ENCODE measurements at regions not wholly inside any gene's neighbourhood (a gene's known extent, or its start where the extent isn't known, plus 50 kb on each side); places are given as distances from the start of the nearest gene placed in this dataset.
"Not testable (repeated sequence)": the region's sequence is repeated elsewhere in the genome, so short reads cannot be mapped to it uniquely, and the experiment has no call there.

- H3K4me1 ChIP-seq (ENCODE audit: control insufficient read depth in 2 of 2, insufficient read depth in 2 of 2, low read length in 2 of 2): peaks cover 46 to 62% of the 10 kb centered on the region in 2 donors
Measured at GRCh38 chr17:72462814-72463213, 342.0 kb downstream of the SOX9 start.

GRCh38 chr17:72463287-72464102 lies 342.7 kb downstream of the SOX9 start:
- Histone ChIP-seq H3K9ac (ENCODE audit: low read depth in 1 of 2, low read length in 2 of 2) (peak overlapping the region; percentile 32 to 52), H3K9me3 (ENCODE audit: control insufficient read depth in 2 of 2, low read length in 2 of 2) (no peaks in the 10 kb centered on the region), H3K27ac (ENCODE audit: low read depth in 2 of 2, low read length in 2 of 2) (peak overlapping the region; percentile 38 to 53), H3K4me1 (ENCODE audit: control insufficient read depth in 2 of 2, insufficient read depth in 2 of 2, low read length in 2 of 2) (peaks cover 51 to 64% of the 10 kb centered on the region in 2 donors), H3K27me3 (ENCODE audit: control insufficient read depth in 2 of 2, insufficient read depth in 2 of 2, low read length in 2 of 2) (no peaks in the 10 kb centered on the region), H3K36me3 (ENCODE audit: control insufficient read depth in 2 of 2, insufficient read depth in 2 of 2, low read length in 2 of 2) (no peaks in the 10 kb centered on the region), H3K4me3 (ENCODE audit: low read length in 2 of 2) (no peak overlapping the region)

More at GRCh38 chr17:72462814-72463213, 342.0 kb downstream of the SOX9 start:
- Histone ChIP-seq H3K9ac (ENCODE audit: low read depth in 1 of 2, low read length in 2 of 2) (no peak overlapping the region), H3K4me3 (ENCODE audit: low read length in 2 of 2) (no peak overlapping the region), H3K27ac (ENCODE audit: low read depth in 2 of 2, low read length in 2 of 2) (no peak overlapping the region), H3K36me3 (ENCODE audit: control insufficient read depth in 2 of 2, insufficient read depth in 2 of 2, low read length in 2 of 2) (no peaks in the 10 kb centered on the region), H3K27me3 (ENCODE audit: control insufficient read depth in 2 of 2, insufficient read depth in 2 of 2, low read length in 2 of 2) (no peaks in the 10 kb centered on the region), H3K9me3 (ENCODE audit: control insufficient read depth in 2 of 2, low read length in 2 of 2) (no peaks in the 10 kb centered on the region)

- peaks cover 53 to 65% of the 10 kb centered on the region in 2 donors for H3K4me1 ChIP-seq (ENCODE audit: control insufficient read depth in 2 of 2, insufficient read depth in 2 of 2, low read length in 2 of 2)
- peak overlapping the region; percentile 38 to 53 for H3K27ac ChIP-seq (ENCODE audit: low read depth in 2 of 2, low read length in 2 of 2)
- not testable (repeated sequence) for H3K9me3 ChIP-seq (ENCODE audit: control insufficient read depth in 2 of 2, low read length in 2 of 2); H3K27me3 ChIP-seq (ENCODE audit: control insufficient read depth in 2 of 2, insufficient read depth in 2 of 2, low read length in 2 of 2); H3K4me3 ChIP-seq (ENCODE audit: low read length in 2 of 2); H3K9ac ChIP-seq (ENCODE audit: low read depth in 1 of 2, low read length in 2 of 2); H3K36me3 ChIP-seq (ENCODE audit: control insufficient read depth in 2 of 2, insufficient read depth in 2 of 2, low read length in 2 of 2)
Measured at GRCh38 chr17:72464221-72464620, 343.4 kb downstream of the SOX9 start.

- Histone ChIP-seq H3K9me3 (ENCODE audit: control insufficient read depth in 2 of 2, low read length in 2 of 2) (no peaks in the 10 kb centered on the region), H3K27ac (ENCODE audit: low read depth in 2 of 2, low read length in 2 of 2) (peak overlapping the region; percentile 86 to 90), H3K27me3 (ENCODE audit: control insufficient read depth in 2 of 2, insufficient read depth in 2 of 2, low read length in 2 of 2) (no peaks in the 10 kb centered on the region), H3K4me1 (ENCODE audit: control insufficient read depth in 2 of 2, insufficient read depth in 2 of 2, low read length in 2 of 2) (peaks cover 54 to 71% of the 10 kb centered on the region in 2 donors), H3K4me3 (ENCODE audit: low read length in 2 of 2) (peak overlapping the region; percentile 31 to 44), H3K9ac (ENCODE audit: low read depth in 1 of 2, low read length in 2 of 2) (peak overlapping the region; percentile 56 to 69), H3K36me3 (ENCODE audit: control insufficient read depth in 2 of 2, insufficient read depth in 2 of 2, low read length in 2 of 2) (no peaks in the 10 kb centered on the region)
Measured at GRCh38 chr17:72465191-72466024, 344.6 kb downstream of the SOX9 start.

GRCh38 chr17:72466199-72466598 lies 345.4 kb downstream of the SOX9 start:
- peak overlapping the region; percentile 90 for H3K27ac ChIP-seq (ENCODE audit: low read depth in 2 of 2, low read length in 2 of 2)
- H3K27me3 ChIP-seq (ENCODE audit: control insufficient read depth in 2 of 2, insufficient read depth in 2 of 2, low read length in 2 of 2): no peaks in the 10 kb centered on the region
- peak overlapping the region; percentile 31 to 44 for H3K4me3 ChIP-seq (ENCODE audit: low read length in 2 of 2)
- peak overlapping the region; percentile 56 to 69 for H3K9ac ChIP-seq (ENCODE audit: low read depth in 1 of 2, low read length in 2 of 2)
- H3K36me3 ChIP-seq (ENCODE audit: control insufficient read depth in 2 of 2, insufficient read depth in 2 of 2, low read length in 2 of 2): no peaks in the 10 kb centered on the region
- H3K4me1 ChIP-seq (ENCODE audit: control insufficient read depth in 2 of 2, insufficient read depth in 2 of 2, low read length in 2 of 2): peaks cover 58 to 77% of the 10 kb centered on the region in 2 donors
- no peaks in the 10 kb centered on the region for H3K9me3 ChIP-seq (ENCODE audit: control insufficient read depth in 2 of 2, low read length in 2 of 2)

- no peaks in the 10 kb centered on the region for H3K36me3 ChIP-seq (ENCODE audit: control insufficient read depth in 2 of 2, insufficient read depth in 2 of 2, low read length in 2 of 2)
- H3K27ac ChIP-seq (ENCODE audit: low read depth in 2 of 2, low read length in 2 of 2): peak overlapping the region; percentile 90
- H3K4me3 ChIP-seq (ENCODE audit: low read length in 2 of 2): no peak overlapping the region
- no peaks in the 10 kb centered on the region for H3K27me3 ChIP-seq (ENCODE audit: control insufficient read depth in 2 of 2, insufficient read depth in 2 of 2, low read length in 2 of 2)
- H3K9ac ChIP-seq (ENCODE audit: low read depth in 1 of 2, low read length in 2 of 2): peak overlapping the region in 1 of 2 donors; percentile 54
- no peaks in the 10 kb centered on the region for H3K9me3 ChIP-seq (ENCODE audit: control insufficient read depth in 2 of 2, low read length in 2 of 2)
- H3K4me1 ChIP-seq (ENCODE audit: control insufficient read depth in 2 of 2, insufficient read depth in 2 of 2, low read length in 2 of 2): peaks cover 58 to 78% of the 10 kb centered on the region in 2 donors
Measured at GRCh38 chr17:72466606-72467005, 345.8 kb downstream of the SOX9 start.

- H3K4me1 ChIP-seq (ENCODE audit: control insufficient read depth in 2 of 2, insufficient read depth in 2 of 2, low read length in 2 of 2): peaks cover 65 to 81% of the 10 kb centered on the region in 2 donors
- H3K36me3 ChIP-seq (ENCODE audit: control insufficient read depth in 2 of 2, insufficient read depth in 2 of 2, low read length in 2 of 2): no peaks in the 10 kb centered on the region
- no peaks in the 10 kb centered on the region for H3K9me3 ChIP-seq (ENCODE audit: control insufficient read depth in 2 of 2, low read length in 2 of 2)
- H3K9ac ChIP-seq (ENCODE audit: low read depth in 1 of 2, low read length in 2 of 2): peak overlapping the region; percentile 59 to 65
- peak overlapping the region; percentile 33 to 36 for H3K4me3 ChIP-seq (ENCODE audit: low read length in 2 of 2)
- H3K27ac ChIP-seq (ENCODE audit: low read depth in 2 of 2, low read length in 2 of 2): peak overlapping the region; percentile 90
- no peaks in the 10 kb centered on the region for H3K27me3 ChIP-seq (ENCODE audit: control insufficient read depth in 2 of 2, insufficient read depth in 2 of 2, low read length in 2 of 2)
Measured at GRCh38 chr17:72467841-72468653, 347.2 kb downstream of the SOX9 start.

GRCh38 chr17:72468841-72469240 lies 348.0 kb downstream of the SOX9 start:
- Histone ChIP-seq H3K9ac (ENCODE audit: low read depth in 1 of 2, low read length in 2 of 2) (peak overlapping the region; percentile 38 to 59), H3K27ac (ENCODE audit: low read depth in 2 of 2, low read length in 2 of 2) (peak overlapping the region; percentile 90), H3K27me3 (ENCODE audit: control insufficient read depth in 2 of 2, insufficient read depth in 2 of 2, low read length in 2 of 2) (no peaks in the 10 kb centered on the region), H3K4me1 (ENCODE audit: control insufficient read depth in 2 of 2, insufficient read depth in 2 of 2, low read length in 2 of 2) (peaks cover 61 to 75% of the 10 kb centered on the region in 2 donors), H3K9me3 (ENCODE audit: control insufficient read depth in 2 of 2, low read length in 2 of 2) (no peaks in the 10 kb centered on the region), H3K36me3 (ENCODE audit: control insufficient read depth in 2 of 2, insufficient read depth in 2 of 2, low read length in 2 of 2) (no peaks in the 10 kb centered on the region), H3K4me3 (ENCODE audit: low read length in 2 of 2) (peak overlapping the region in 1 of 2 donors; percentile 2)

GRCh38 chr17:72470121-72470705 lies 349.4 kb downstream of the SOX9 start:
- Histone ChIP-seq H3K27me3 (ENCODE audit: control insufficient read depth in 2 of 2, insufficient read depth in 2 of 2, low read length in 2 of 2) (no peaks in the 10 kb centered on the region), H3K36me3 (ENCODE audit: control insufficient read depth in 2 of 2, insufficient read depth in 2 of 2, low read length in 2 of 2) (no peaks in the 10 kb centered on the region), H3K9ac (ENCODE audit: low read depth in 1 of 2, low read length in 2 of 2) (no peak overlapping the region), H3K4me3 (ENCODE audit: low read length in 2 of 2) (no peak overlapping the region), H3K9me3 (ENCODE audit: control insufficient read depth in 2 of 2, low read length in 2 of 2) (no peaks in the 10 kb centered on the region), H3K4me1 (ENCODE audit: control insufficient read depth in 2 of 2, insufficient read depth in 2 of 2, low read length in 2 of 2) (peaks cover 49 to 68% of the 10 kb centered on the region in 2 donors), H3K27ac (ENCODE audit: low read depth in 2 of 2, low read length in 2 of 2) (peak overlapping the region; percentile 38 to 90)

All from mucosa of rectum (tissue), 2 donors.